ENCODE measurements at regions not wholly inside any gene's neighbourhood (a gene's known extent, or its start where the extent isn't known, plus 50 kb on each side); places are given as distances from the start of the nearest gene placed in this dataset.

DNA sequence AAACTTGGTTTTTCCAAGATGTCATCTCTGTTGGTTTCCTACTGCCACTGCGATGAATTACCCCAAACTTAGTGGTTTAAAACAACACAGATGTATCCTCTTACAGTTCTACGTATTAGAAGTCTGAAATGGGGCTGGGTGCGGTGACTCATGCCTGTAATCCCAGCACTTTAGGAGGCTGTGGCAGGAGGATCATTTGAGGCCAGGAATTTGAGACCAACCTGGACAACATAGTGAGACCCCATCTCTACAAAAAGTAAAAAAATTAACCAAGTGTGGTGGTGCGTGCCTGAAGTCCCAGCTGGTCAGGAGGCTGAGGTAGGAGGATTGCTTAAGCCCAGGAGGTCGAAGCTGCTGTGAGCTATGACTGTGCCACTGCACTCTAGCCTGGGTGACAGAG, 57.2 kb upstream of the GRHL3 start:
- Histone ChIP-seq H3K4me3 (no peak overlapping the region), H3K36me3 (no peaks in the 10 kb centered on the region), H3K9me3 (no peaks in the 10 kb centered on the region), H3K27ac (no peak overlapping the region), H3K4me1 (no peaks in the 10 kb centered on the region), H3K27me3 (no peaks in the 10 kb centered on the region)
- intact Hi-C loops (cut with DNase I): no loop called here
- no peak for ATAC-seq
- DNase-seq: no peak
- TF ChIP-seq, protein P1, sequence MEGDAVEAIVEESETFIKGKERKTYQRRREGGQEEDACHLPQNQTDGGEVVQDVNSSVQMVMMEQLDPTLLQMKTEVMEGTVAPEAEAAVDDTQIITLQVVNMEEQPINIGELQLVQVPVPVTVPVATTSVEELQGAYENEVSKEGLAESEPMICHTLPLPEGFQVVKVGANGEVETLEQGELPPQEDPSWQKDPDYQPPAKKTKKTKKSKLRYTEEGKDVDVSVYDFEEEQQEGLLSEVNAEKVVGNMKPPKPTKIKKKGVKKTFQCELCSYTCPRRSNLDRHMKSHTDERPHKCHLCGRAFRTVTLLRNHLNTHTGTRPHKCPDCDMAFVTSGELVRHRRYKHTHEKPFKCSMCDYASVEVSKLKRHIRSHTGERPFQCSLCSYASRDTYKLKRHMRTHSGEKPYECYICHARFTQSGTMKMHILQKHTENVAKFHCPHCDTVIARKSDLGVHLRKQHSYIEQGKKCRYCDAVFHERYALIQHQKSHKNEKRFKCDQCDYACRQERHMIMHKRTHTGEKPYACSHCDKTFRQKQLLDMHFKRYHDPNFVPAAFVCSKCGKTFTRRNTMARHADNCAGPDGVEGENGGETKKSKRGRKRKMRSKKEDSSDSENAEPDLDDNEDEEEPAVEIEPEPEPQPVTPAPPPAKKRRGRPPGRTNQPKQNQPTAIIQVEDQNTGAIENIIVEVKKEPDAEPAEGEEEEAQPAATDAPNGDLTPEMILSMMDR (IDR thresholded peaks at IDR 0.05): no peak
- TF ChIP-seq POLR2A (IDR thresholded peaks at IDR 0.05): no peak
- WGBS (ENCODE audit: insufficient coverage, low coverage, low lambda C conversion rate, missing lambda C conversion rate): 74% methylated on average over 5 of the region's 5 CpGs

- WGBS (ENCODE audit: insufficient coverage, low coverage, low lambda C conversion rate, missing lambda C conversion rate): 92% methylated on average over 8 of the region's 16 CpGs
- no peak for ATAC-seq
- no peaks in the 10 kb centered on the region for H3K4me1 ChIP-seq
- no peaks in the 10 kb centered on the region for H3K9me3 ChIP-seq
- TF ChIP-seq, protein P1 (IDR thresholded peaks at IDR 0.05): no peak
- no peak for TF ChIP-seq POLR2A (IDR thresholded peaks at IDR 0.05)
- no peak overlapping the region for H3K4me3 ChIP-seq
- H3K27ac ChIP-seq: no peak overlapping the region
- intact Hi-C loops (cut with DNase I): no loop called here
- H3K27me3 ChIP-seq: no peaks in the 10 kb centered on the region
- no peak for DNase-seq
- no peaks in the 10 kb centered on the region for H3K36me3 ChIP-seq
Measured at GRCh38 chr1:24258735-24259424, 60.3 kb upstream of the GRHL3 start.

- ATAC-seq: no peak
- peak in 1 of 3 donors; percentile 3 for DNase-seq
- intact Hi-C loops (cut with DNase I): no loop called here
Measured at GRCh38 chr1:24257373-24257772, 61.8 kb upstream of the GRHL3 start.

DNA sequence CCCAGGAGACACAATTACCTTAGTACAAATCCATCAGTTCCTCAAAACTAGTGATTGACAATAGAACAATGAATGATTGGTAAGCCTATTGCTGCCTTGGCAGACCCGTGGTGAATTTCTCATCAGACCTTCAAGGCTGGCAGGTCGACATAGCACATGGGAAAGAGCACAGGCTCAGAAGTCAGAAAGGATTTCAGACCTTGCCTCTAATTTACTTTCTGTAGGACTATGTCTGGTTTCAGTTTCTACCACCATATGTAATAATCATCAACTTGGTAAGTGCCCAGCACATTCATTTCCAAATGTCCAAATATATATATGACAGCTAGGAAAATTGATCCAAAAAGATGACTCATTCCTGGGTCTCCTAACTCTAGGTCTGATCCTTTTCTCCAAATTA, 62.5 kb upstream of the GRHL3 start:
- TF ChIP-seq, protein P1 (IDR thresholded peaks at IDR 0.05): no peak
- no peak for TF ChIP-seq POLR2A (IDR thresholded peaks at IDR 0.05)
- H3K4me3 ChIP-seq: no peak overlapping the region
- H3K4me1 ChIP-seq: no peaks in the 10 kb centered on the region
- DNase-seq (peak in 1 of 3 donors; percentile 3), ATAC-seq (no peak)
- H3K27me3 ChIP-seq: no peaks in the 10 kb centered on the region
- H3K36me3 ChIP-seq: no peaks in the 10 kb centered on the region
- no peak overlapping the region for H3K27ac ChIP-seq
- intact Hi-C loops (cut with DNase I): no loop called here
- H3K9me3 ChIP-seq: no peaks in the 10 kb centered on the region
- WGBS (ENCODE audit: insufficient coverage, low coverage, low lambda C conversion rate, missing lambda C conversion rate): 63% methylated on average over 2 of the region's 2 CpGs

More at GRCh38 chr1:24257373-24257772, 61.8 kb upstream of the GRHL3 start:
- Histone ChIP-seq H3K4me1 (no peaks in the 10 kb centered on the region), H3K27ac (no peak overlapping the region), H3K9me3 (no peaks in the 10 kb centered on the region), H3K36me3 (no peaks in the 10 kb centered on the region), H3K4me3 (no peak overlapping the region), H3K27me3 (no peaks in the 10 kb centered on the region)
- WGBS (ENCODE audit: insufficient coverage, low coverage, low lambda C conversion rate, missing lambda C conversion rate): 17% methylated on average over 1 of the region's 2 CpGs
- TF ChIP-seq, protein P1 (IDR thresholded peaks at IDR 0.05): no peak
- TF ChIP-seq POLR2A (IDR thresholded peaks at IDR 0.05): no peak

Data from right lobe of liver (tissue), 6 donors.